Retinal pigment epithelial cell (primary cell): ENCODE measurements at regions not wholly inside any gene's neighbourhood (a gene's known extent, or its start where the extent isn't known, plus 50 kb on each side); places are given as distances from the start of the nearest gene placed in this dataset.

ENCODE experiments used
- DNase-seq: peaks from one replicate; pipeline ENCODE4 v3.0.0-alpha.2; 2010; ENCODE audit warnings: low read depth
- H3K4me3 ChIP-seq: 2 replicates; pipeline ENCODE4 v1.5.1; 2011; ENCODE audit warnings: mild to moderate bottlenecking, low read length, control low read depth, moderate library complexity
- TF ChIP-seq, protein P1 (sequence below): conservative IDR thresholded peaks from 2 replicates; pipeline ENCODE4 v1.5.1; 2011; ENCODE audit warnings: low read depth, low read length, control low read depth, inconsistent platforms

DNA sequence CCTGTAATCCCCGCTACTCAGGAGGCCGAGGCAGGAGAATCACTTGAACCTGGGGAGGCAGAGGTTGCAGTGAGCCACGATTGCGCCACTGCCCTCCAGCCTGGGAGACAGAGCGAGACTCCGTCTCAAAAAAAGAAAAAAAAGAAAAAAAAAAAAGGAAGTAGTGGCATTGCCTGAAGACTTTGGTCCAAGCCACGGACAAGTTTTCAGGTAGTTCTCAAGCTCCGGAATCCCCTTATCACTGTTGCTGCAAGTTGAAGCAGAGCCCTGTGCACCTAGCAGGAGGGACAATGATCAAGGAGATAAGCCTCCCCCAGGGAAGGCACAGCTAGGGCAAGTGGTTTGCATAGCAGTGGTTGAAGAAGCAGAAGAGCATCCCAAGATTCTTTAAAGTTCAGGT, 97.6 kb downstream of the MEX3B start:
- TF ChIP-seq, protein P1, sequence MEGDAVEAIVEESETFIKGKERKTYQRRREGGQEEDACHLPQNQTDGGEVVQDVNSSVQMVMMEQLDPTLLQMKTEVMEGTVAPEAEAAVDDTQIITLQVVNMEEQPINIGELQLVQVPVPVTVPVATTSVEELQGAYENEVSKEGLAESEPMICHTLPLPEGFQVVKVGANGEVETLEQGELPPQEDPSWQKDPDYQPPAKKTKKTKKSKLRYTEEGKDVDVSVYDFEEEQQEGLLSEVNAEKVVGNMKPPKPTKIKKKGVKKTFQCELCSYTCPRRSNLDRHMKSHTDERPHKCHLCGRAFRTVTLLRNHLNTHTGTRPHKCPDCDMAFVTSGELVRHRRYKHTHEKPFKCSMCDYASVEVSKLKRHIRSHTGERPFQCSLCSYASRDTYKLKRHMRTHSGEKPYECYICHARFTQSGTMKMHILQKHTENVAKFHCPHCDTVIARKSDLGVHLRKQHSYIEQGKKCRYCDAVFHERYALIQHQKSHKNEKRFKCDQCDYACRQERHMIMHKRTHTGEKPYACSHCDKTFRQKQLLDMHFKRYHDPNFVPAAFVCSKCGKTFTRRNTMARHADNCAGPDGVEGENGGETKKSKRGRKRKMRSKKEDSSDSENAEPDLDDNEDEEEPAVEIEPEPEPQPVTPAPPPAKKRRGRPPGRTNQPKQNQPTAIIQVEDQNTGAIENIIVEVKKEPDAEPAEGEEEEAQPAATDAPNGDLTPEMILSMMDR: no peak
- no peak for DNase-seq
- no peak overlapping the region for H3K4me3 ChIP-seq

DNA sequence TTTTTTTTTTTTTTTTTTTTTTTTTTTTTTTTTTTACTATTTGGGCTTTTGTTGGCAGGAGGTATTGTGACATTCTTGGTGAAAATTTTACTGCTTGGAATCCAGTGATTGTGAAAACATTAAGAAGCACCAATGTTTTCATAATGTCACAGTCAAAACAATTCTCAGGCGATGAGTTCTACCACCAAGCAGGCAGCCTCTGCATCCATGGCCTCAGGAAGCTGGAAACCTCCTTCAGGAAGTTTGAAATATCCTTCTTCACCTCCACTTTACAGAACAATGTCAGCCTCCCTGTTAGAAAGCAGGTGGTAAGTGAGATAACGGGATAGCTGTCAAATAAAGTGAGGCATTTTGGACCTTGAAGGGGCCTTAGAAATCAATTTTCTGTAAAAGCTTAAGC, 98.3 kb downstream of the MEX3B start:
- TF ChIP-seq, protein P1: no peak
- no peak overlapping the region for H3K4me3 ChIP-seq
- DNase-seq: no peak

DNA sequence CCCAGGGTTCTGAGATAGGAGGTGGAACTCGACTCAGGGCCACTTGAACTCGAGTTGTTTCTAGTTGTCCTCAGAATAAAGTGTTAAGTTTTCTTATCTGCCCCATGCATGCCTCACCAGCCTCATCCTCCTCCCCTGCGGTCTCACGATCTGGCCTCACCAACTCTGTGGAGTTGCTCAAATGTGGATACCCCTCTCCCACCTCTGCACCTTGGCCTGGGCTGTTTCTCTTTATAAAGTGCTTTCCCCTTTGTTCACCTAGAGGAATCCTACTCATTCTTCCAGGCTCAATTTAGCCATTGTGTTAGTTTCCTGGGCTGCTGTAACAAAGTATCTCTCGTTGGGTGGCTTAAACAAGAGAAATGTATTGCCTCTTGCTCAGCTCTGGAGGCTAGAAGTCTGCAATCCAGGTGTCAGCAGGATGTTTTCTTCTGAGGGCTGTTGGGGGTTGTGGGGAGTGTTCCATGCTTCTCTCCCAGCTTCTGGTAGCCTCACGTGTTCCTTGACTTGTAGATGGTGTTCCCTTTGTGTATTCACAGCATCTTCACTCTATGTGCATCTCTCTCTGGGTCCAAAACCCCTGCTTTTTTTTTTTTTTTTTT, 100.7 kb downstream of the MEX3B start:
- TF ChIP-seq, protein P1: no peak
- DNase-seq: no peak
- H3K4me3 ChIP-seq: no peak overlapping the region

DNA sequence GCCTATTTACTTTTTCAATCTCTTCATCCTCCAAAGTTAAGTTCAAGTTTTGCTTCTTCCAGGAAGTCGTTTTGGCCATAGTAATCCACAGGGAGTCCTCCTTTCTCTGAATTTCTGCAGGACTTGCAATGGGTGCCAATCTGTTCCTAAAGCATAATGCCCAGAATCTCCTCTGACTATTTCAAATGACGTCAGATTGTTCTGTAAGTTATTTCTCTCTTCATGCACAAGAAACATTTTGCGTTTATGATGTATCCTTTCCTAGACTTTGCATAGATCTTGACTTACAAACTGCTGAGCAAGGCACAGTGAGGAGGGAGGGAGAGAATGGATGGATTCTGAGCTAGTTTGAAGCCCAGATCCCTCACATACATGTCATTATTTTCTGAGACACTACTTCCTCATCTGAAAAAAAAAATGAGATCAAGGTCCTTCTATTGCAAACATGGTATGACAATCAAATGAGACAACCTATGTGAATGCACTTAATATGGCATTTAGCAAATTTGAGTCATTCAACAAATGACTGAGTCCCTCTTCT, 103.1 kb downstream of the MEX3B start:
- H3K4me3 ChIP-seq: no peak overlapping the region
- TF ChIP-seq, protein P1: no peak
- no peak for DNase-seq

DNA sequence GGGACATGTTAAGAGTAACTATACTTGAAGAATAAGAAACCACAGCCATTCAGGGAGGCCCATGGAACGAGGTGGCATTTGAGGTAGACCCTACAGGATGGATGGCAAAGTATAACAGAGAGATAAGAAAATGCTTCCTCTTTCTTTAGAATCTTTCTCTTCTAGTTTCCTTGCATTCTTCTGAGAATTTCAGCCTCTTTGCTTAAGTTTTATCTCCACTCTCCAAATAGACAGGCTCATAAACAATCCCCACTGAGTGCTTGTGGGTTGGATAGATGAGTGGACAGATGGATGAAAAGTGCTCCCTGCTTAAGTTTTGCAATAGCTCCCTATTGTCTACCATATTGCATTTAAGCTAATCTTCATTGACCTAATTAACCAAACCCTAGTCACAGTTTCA, 103.7 kb downstream of the MEX3B start:
- no peak overlapping the region for H3K4me3 ChIP-seq
- TF ChIP-seq, protein P1: no peak
- DNase-seq: no peak

DNA sequence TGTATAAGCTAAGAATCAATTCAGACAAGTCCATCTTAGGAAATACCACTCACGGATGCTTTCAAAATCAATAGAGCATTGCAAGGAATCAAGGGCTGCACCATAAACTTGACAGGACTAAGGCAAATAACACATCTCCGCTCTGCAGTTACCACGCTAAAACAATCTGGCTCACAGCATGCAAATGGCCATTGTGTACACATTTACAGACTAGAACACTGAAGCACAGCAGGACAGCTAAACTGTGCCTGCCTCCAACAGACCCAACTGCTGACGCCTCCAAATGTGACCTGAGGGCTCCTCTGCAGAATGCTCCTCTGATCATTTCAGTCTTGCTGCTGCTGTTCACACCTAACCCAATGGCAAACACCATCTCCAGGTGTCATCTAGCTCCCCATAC, 104.3 kb downstream of the MEX3B start:
- H3K4me3 ChIP-seq: no peak overlapping the region
- no peak for DNase-seq
- TF ChIP-seq, protein P1: no peak
